Smooth muscle cell of the brain vasculature (primary cell): ENCODE measurements at regions not wholly inside any gene's neighbourhood (a gene's known extent, or its start where the extent isn't known, plus 50 kb on each side); places are given as distances from the start of the nearest gene placed in this dataset.
A peak's percentile ranks its signal among the peaks of the same experiment; 100 is the strongest.

ENCODE experiments used
- DNase-seq: peaks from one replicate; pipeline ENCODE4 v3.0.0-alpha.2; 2012; ENCODE audit warnings: low read depth, low spot score

GRCh38 chr10:31143331-31143935 lies 111.8 kb upstream of the ZNF438 start:
- no peak for DNase-seq

- DNase-seq = no peak
Measured at GRCh38 chr10:31145986-31146385, 114.3 kb upstream of the ZNF438 start.

- DNase-seq = peak; percentile 77
Measured at GRCh38 chr10:31146491-31147209, 115.0 kb upstream of the ZNF438 start.

GRCh38 chr10:31147210-31147608 lies 115.5 kb upstream of the ZNF438 start:
- DNase-seq = peak; percentile 88

- DNase-seq = no peak
Measured at GRCh38 chr10:31148951-31149350, 117.3 kb upstream of the ZNF438 start.

GRCh38 chr10:31149835-31150512 lies 118.3 kb upstream of the ZNF438 start:
- no peak for DNase-seq

- no peak for DNase-seq
Measured at GRCh38 chr10:31151301-31151700, 119.6 kb upstream of the ZNF438 start.

- DNase-seq = peak; percentile 83
Measured at GRCh38 chr10:31152421-31153135, 120.9 kb upstream of the ZNF438 start.

- no peak for DNase-seq
Measured at GRCh38 chr10:31153161-31153560, 121.5 kb upstream of the ZNF438 start.

- DNase-seq = no peak
Measured at GRCh38 chr10:31153692-31154091, 122.0 kb upstream of the ZNF438 start.

- no peak for DNase-seq
Measured at GRCh38 chr10:31154996-31155395, 123.3 kb upstream of the ZNF438 start.

GRCh38 chr10:31157123-31158010 lies 125.7 kb upstream of the ZNF438 start:
- no peak for DNase-seq

GRCh38 chr10:31158011-31158658 lies 126.5 kb upstream of the ZNF438 start:
- no peak for DNase-seq

- DNase-seq = no peak
Measured at GRCh38 chr10:31166606-31167005, 134.9 kb upstream of the ZNF438 start.

GRCh38 chr10:31170636-31171035 lies 139.0 kb upstream of the ZNF438 start:
- no peak for DNase-seq

GRCh38 chr10:31171402-31172083 lies 139.9 kb upstream of the ZNF438 start:
- DNase-seq = no peak

- no peak for DNase-seq
Measured at GRCh38 chr10:31172925-31173324, 141.3 kb upstream of the ZNF438 start.

- no peak for DNase-seq
Measured at GRCh38 chr10:31173752-31174151, 142.1 kb upstream of the ZNF438 start.

- peak; percentile 13 for DNase-seq
Measured at GRCh38 chr10:31179091-31179680, 139.8 kb upstream of the ZEB1 start.
